NCI-H2029 (cell line): ENCODE measurements at regions not wholly inside any gene's neighbourhood (a gene's known extent, or its start where the extent isn't known, plus 50 kb on each side); places are given as distances from the start of the nearest gene placed in this dataset.
"Not testable (repeated sequence)": the region's sequence is repeated elsewhere in the genome, so short reads cannot be mapped to it uniquely, and the experiment has no call there.

Experiments used
- DNase-seq: peaks from one replicate; lab custom pipeline; 2025; lab: John Stamatoyannopoulos, UW

- no peak for DNase-seq
Measured at GRCh38 chr5:100694100-100694499, 158.9 kb downstream of the FAM174A start.

- DNase-seq: no peak
Measured at GRCh38 chr5:100697970-100698369, 162.8 kb downstream of the FAM174A start.

GRCh38 chr5:100706776-100707175 lies 171.6 kb downstream of the FAM174A start:
- DNase-seq: no peak

- no peak for DNase-seq
Measured at GRCh38 chr5:100708645-100709171, 173.5 kb downstream of the FAM174A start.

GRCh38 chr5:100709771-100710170 lies 174.6 kb downstream of the FAM174A start:
- DNase-seq: no peak

- DNase-seq: not testable (repeated sequence)
Measured at GRCh38 chr5:100714780-100715179, 179.6 kb downstream of the FAM174A start.

- DNase-seq: no peak
Measured at GRCh38 chr5:100722657-100723056, 180.4 kb downstream of the ST8SIA4 start.

GRCh38 chr5:100723229-100723628 lies 179.9 kb downstream of the ST8SIA4 start:
- no peak for DNase-seq

- no peak for DNase-seq
Measured at GRCh38 chr5:100726116-100726515, 177.0 kb downstream of the ST8SIA4 start.

GRCh38 chr5:100731768-100732167 lies 171.3 kb downstream of the ST8SIA4 start:
- peak; percentile 20 for DNase-seq

GRCh38 chr5:100746730-100747129 lies 156.4 kb downstream of the ST8SIA4 start:
- DNase-seq: no peak

- DNase-seq: no peak
Measured at GRCh38 chr5:100749771-100750284, 153.3 kb downstream of the ST8SIA4 start.

- no peak for DNase-seq
Measured at GRCh38 chr5:100755435-100755834, 147.6 kb downstream of the ST8SIA4 start.
